HG03097 (cell line): ENCODE measurements at regions not wholly inside any gene's neighbourhood (a gene's known extent, or its start where the extent isn't known, plus 50 kb on each side); places are given as distances from the start of the nearest gene placed in this dataset.

Experiments used
- ATAC-seq: cut with Tn5 transposase; IDR thresholded peaks from one replicate; pipeline ENCODE4 v1.9.1; 2021; ENCODE audit not compliant: unreplicated experiment, low FRiP score

GRCh38 chr1:221809091-221810029, 67.5 kb upstream of the DUSP10 start:
- peak; percentile 61 for ATAC-seq

GRCh38 chr1:221806984-221807383, 65.1 kb upstream of the DUSP10 start:
- no peak for ATAC-seq

GRCh38 chr1:221806236-221806635, 64.3 kb upstream of the DUSP10 start:
- ATAC-seq = no peak

- ATAC-seq = no peak
These were observed 63.2 kb upstream of the DUSP10 start for GRCh38 chr1:221805121-221805520.

- no peak for ATAC-seq
These were observed 62.4 kb upstream of the DUSP10 start for GRCh38 chr1:221804303-221804702.

GRCh38 chr1:221801773-221802516, 60.1 kb upstream of the DUSP10 start:
- ATAC-seq = no peak

GRCh38 chr1:221801251-221801661, 59.4 kb upstream of the DUSP10 start:
- ATAC-seq = no peak

GRCh38 chr1:221800831-221801230, 58.9 kb upstream of the DUSP10 start:
- no peak for ATAC-seq

- no peak for ATAC-seq
These were observed 55.6 kb upstream of the DUSP10 start for GRCh38 chr1:221797506-221797905.

GRCh38 chr1:221796700-221797099, 54.8 kb upstream of the DUSP10 start:
- no peak for ATAC-seq

- ATAC-seq = no peak
These were observed 53.5 kb upstream of the DUSP10 start for GRCh38 chr1:221795380-221795779.

GRCh38 chr1:221794935-221795334, 53.0 kb upstream of the DUSP10 start:
- ATAC-seq = no peak

- ATAC-seq = peak; percentile 60
These were observed 52.3 kb upstream of the DUSP10 start for GRCh38 chr1:221794079-221794670.

- peak; percentile 68 for ATAC-seq
These were observed 51.7 kb upstream of the DUSP10 start for GRCh38 chr1:221793439-221794078.

GRCh38 chr1:221791846-221792245, 50.0 kb upstream of the DUSP10 start:
- no peak for ATAC-seq
